GM10248 (cell line): ENCODE measurements at regions not wholly inside any gene's neighbourhood (a gene's known extent, or its start where the extent isn't known, plus 50 kb on each side); places are given as distances from the start of the nearest gene placed in this dataset.
"Not testable (repeated sequence)": the region's sequence is repeated elsewhere in the genome, so short reads cannot be mapped to it uniquely, and the experiment has no call there.

ENCODE experiments used
- CTCF ChIA-PET: fragments of 300-600 bp; sonication (Branson Sonifier 250); formaldehyde crosslinking; extraction: SDS; loops from one replicate; lab custom pipeline; 2021; ENCODE audit warnings: antibody characterized with exemption; lab: Yijun Ruan, JAX
- POLR2A ChIA-PET: fragments of 350-650 bp; sonication (Branson Sonifier 250); formaldehyde crosslinking; extraction: SDS; loops from one replicate; lab custom pipeline; 2020; ENCODE audit warnings: antibody characterized with exemption; lab: Yijun Ruan, JAX
- DNase-seq: peaks from one replicate; pipeline ENCODE4 v3.0.0; 2012; ENCODE audit errors: extremely low spot score
- CTCF ChIP-seq: IDR thresholded peaks from 2 replicates; pipeline ENCODE4 v1.5.1; 2012; ENCODE audit warnings: mild to moderate bottlenecking, low read depth; ENCODE audit errors: extremely low read depth, missing control alignments, control extremely low read depth

GRCh38 chr3:137694836-137695235 is 69.3 kb upstream of the SOX14 start:
- TF ChIP-seq CTCF = no peak
- ChIA-PET CTCF (interaction anchor here (1.3 to 3.9 kb wide), 3 partner anchors 11 to 584 kb away, joined by 4 to 22 read pairs (median 18); no protein-coding TSS in a partner anchor), POLR2A (no interaction called here)
- DNase-seq = no peak

DNA sequence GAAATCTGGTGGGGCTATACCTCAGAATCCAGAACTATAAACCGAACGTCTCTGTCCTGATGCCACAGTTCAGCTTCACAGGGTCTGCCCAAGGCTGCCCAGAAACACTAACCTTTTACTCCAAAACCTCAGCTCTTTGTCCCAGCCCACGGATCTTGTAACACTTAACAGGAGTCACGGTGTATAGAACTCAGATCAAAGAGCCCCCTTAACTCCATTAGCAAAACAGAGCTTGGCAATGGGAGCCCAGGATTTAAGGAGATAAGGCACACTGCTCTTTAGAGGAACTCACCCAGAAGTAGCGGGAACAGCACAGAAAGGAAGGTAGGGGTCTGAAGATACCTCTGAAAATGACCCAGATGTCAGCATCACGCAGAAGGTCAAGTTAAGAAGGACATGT is 68.8 kb upstream of the SOX14 start:
- TF ChIP-seq CTCF = no peak
- DNase-seq = no peak
- POLR2A ChIA-PET = no interaction called here
- CTCF ChIA-PET = interaction anchor here (1.3 to 3.9 kb wide), 2 partner anchors 10 to 585 kb away, joined by 4 to 18 read pairs; no protein-coding TSS in a partner anchor

DNA sequence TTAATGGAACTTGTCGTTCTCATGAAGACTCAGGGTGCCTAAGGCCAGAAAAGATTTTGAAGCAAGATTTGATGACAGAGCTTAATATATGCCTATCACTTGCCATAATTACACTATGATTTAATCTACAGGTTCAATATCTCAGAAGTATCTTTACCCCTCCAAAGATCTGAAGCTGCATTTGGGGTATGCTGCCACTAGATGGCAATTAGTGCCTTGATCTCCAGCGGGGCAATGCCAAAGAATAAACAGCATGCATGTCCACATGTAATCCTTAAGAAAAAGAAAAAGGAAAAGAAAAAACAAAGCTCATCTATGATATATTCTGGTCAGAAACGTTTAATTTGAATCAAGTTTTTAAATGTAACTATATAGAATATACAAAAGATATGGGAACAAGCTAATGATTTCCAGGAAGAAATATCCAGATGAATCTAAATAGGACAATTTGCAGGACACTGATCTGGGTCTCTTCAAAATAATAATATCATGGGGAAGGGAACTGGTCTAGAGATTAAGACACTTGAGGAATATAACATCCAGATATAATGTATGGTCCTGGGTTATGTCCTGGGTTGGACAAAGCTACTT is 55.0 kb upstream of the SOX14 start:
- DNase-seq = peak; percentile 20
- peak; percentile 38 for TF ChIP-seq CTCF
- POLR2A ChIA-PET = no interaction called here
- CTCF ChIA-PET = interaction anchor here (0.7 to 1.8 kb wide), 14 partner anchors 10 to 603 kb away, joined by 3 to 8 read pairs (median 3); no protein-coding TSS in a partner anchor

DNA sequence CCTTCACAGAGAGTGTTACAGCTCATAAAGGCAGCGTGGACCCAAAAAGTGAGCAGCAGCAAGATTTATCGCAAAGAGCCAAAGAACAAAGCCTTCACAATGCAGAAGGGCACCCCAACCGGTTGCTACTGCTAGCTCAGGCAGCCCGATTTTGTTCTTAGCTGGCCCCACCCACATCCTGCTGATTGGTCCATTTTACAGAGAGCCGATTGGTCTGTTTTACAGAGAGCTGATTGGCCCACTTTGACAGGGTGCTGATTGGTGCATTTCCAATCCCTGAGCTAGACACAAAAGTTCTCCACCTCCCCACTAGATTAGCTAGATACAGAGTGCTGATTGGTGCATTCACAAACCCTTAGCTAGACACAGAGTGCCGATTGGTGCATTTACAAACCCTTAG is 50.1 kb upstream of the SOX14 start:
- POLR2A ChIA-PET, DNase-seq: not testable (repeated sequence)
- CTCF ChIA-PET = interaction anchor here (0.8 to 1.8 kb wide), 2 partner anchors 10 to 22 kb away, joined by 3 to 4 read pairs; no protein-coding TSS in a partner anchor
